Peyer's patch (tissue), 4 donors: ENCODE measurements at regions not wholly inside any gene's neighbourhood (a gene's known extent, or its start where the extent isn't known, plus 50 kb on each side); places are given as distances from the start of the nearest gene placed in this dataset.

Source experiments
- CTCF ChIP-seq, 6 experiments: fragments of 450-650 bp in 4 of 6; fragments of 200-600 bp in 2 of 6; sonication (generic) in 1 of 6; IDR thresholded peaks; one replicate each; pipeline ENCODE4 v1.5.1; 2017 to 2019; ENCODE audit warnings: antibody characterized with exemption in 6 of 6, mild to moderate bottlenecking in 3 of 6, moderate library complexity in 1 of 6
- POLR2A ChIP-seq, 2 donors: fragments of 450-650 bp; IDR thresholded peaks; one replicate each; pipeline ENCODE4 v1.5.1; 2017; ENCODE audit warnings: antibody characterized with exemption in 2 of 2, mild to moderate bottlenecking in 2 of 2, moderate library complexity in 2 of 2

- TF ChIP-seq CTCF (IDR thresholded peaks at IDR 0.05) (no peak), POLR2A (IDR thresholded peaks at IDR 0.05) (no peak)
Observed at GRCh38 chr10:52652431-52653262, 119.9 kb downstream of the MBL2 start.
